Fibroblast of lung (primary cell): ENCODE measurements at regions not wholly inside any gene's neighbourhood (a gene's known extent, or its start where the extent isn't known, plus 50 kb on each side); places are given as distances from the start of the nearest gene placed in this dataset.

Experiments
- DNase-seq, 2 donors: peaks; one replicate each; pipeline versions ENCODE4 v3.0.0 to v3.0.0-alpha.2; 2010; ENCODE audit warnings: low read depth in 2 of 2
- H2AFZ ChIP-seq: 2 replicates; pipeline ENCODE4 v1.5.1; 2012; ENCODE audit warnings: low read length, control low read depth, inconsistent platforms
- H3K27ac ChIP-seq: 2 replicates; pipeline ENCODE4 v1.5.1; 2011; ENCODE audit warnings: low read length, control low read depth; ENCODE audit not compliant: insufficient read depth
- H3K27me3 ChIP-seq: 2 replicates; pipeline ENCODE4 v1.5.1; 2011; ENCODE audit warnings: mild to moderate bottlenecking, low read length; ENCODE audit not compliant: control insufficient read depth, insufficient read depth
- H3K36me3 ChIP-seq: 2 replicates; pipeline ENCODE4 v1.5.1; 2011; ENCODE audit warnings: low read length; ENCODE audit not compliant: control insufficient read depth, insufficient read depth
- H3K4me1 ChIP-seq: 2 replicates; pipeline ENCODE4 v1.5.1; 2011; ENCODE audit warnings: low read length; ENCODE audit not compliant: control insufficient read depth, insufficient read depth; ENCODE audit errors: extremely low read depth
- H3K4me2 ChIP-seq: 2 replicates; pipeline ENCODE4 v1.5.1; 2011; ENCODE audit warnings: low read length, control low read depth; ENCODE audit not compliant: insufficient read depth; ENCODE audit errors: extremely low read depth
- H3K4me3 ChIP-seq, 4 experiments: fragments of 200-600 bp in 1 of 4; sonication (generic) in 1 of 4; replicated peaks in 1 of 4; 2 replicates each; pipeline ENCODE4 v1.5.1; 2011 to 2016; ENCODE audit warnings: low read length in 4 of 4, low read depth in 3 of 4, mild to moderate bottlenecking in 3 of 4, control low read depth in 2 of 4, inconsistent platforms in 1 of 4, mixed read lengths in 1 of 4; ENCODE audit not compliant: insufficient read depth in 1 of 4; ENCODE audit errors: control extremely low read depth in 1 of 4
- H3K79me2 ChIP-seq: 2 replicates; pipeline ENCODE4 v1.5.1; 2012; ENCODE audit warnings: mild to moderate bottlenecking, low read length, inconsistent platforms; ENCODE audit not compliant: control insufficient read depth, insufficient read depth
- H3K9ac ChIP-seq: 2 replicates; pipeline ENCODE4 v1.5.1; 2011; ENCODE audit warnings: mild to moderate bottlenecking, low read length, control low read depth; ENCODE audit not compliant: insufficient read depth
- H3K9me3 ChIP-seq: 2 replicates; pipeline ENCODE4 v1.5.1; 2012; ENCODE audit warnings: low read depth, low read length; ENCODE audit not compliant: control insufficient read depth, insufficient read depth
- H4K20me1 ChIP-seq: 2 replicates; pipeline ENCODE4 v1.5.1; 2011; ENCODE audit warnings: low read length; ENCODE audit not compliant: control insufficient read depth, insufficient read depth; ENCODE audit errors: extremely low read depth
- EZH2 ChIP-seq: IDR thresholded peaks from 2 replicates; pipeline ENCODE4 v1.5.1; 2012; ENCODE audit warnings: low read length, control low read depth, mild to moderate bottlenecking; ENCODE audit errors: missing control alignments
- TF ChIP-seq, protein P1 (sequence below), 2 donors: IDR thresholded peaks in 1 of 2; conservative IDR thresholded peaks in 1 of 2; 1 replicate in 1 of 2; 2 replicates in 1 of 2; pipeline ENCODE4 v1.5.1; 2011 to 2012; ENCODE audit warnings: low read length in 2 of 2, control low read depth in 1 of 2, inconsistent platforms in 1 of 2, low read depth in 1 of 2, mild to moderate bottlenecking in 1 of 2

DNA sequence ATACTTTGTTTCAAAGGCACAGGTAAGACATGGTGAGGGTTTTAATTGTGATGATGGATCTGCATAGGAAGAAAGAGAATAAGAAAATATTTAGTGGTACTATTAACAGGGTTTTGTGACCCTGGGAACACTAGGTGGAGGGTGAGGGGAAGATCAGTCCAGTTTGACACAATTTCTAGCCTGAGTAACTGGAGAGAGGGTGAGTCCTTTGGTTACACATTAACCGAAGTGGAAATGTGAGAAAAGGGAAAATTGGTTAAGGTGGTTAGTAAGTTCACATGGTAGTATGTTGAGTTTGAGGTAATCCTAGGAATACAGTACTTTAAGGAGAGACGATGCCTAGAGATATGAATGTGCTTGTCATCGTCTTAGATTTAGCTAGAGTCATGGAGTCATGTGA, 54.8 kb upstream of the POU3F2 start:
- Histone ChIP-seq H3K79me2 (no peaks in the 10 kb centered on the region), H4K20me1 (no peaks in the 10 kb centered on the region), H3K27ac (no peak overlapping the region), H3K36me3 (no peaks in the 10 kb centered on the region), H3K4me1 (no peaks in the 10 kb centered on the region), H3K9me3 (no peaks in the 10 kb centered on the region), H3K27me3 (no peaks in the 10 kb centered on the region), H3K4me3 (no peak overlapping the region), H2AFZ (no peak overlapping the region), H3K4me2 (no peak overlapping the region), H3K9ac (no peak overlapping the region)
- DNase-seq = no peak
- TF ChIP-seq, protein P1, sequence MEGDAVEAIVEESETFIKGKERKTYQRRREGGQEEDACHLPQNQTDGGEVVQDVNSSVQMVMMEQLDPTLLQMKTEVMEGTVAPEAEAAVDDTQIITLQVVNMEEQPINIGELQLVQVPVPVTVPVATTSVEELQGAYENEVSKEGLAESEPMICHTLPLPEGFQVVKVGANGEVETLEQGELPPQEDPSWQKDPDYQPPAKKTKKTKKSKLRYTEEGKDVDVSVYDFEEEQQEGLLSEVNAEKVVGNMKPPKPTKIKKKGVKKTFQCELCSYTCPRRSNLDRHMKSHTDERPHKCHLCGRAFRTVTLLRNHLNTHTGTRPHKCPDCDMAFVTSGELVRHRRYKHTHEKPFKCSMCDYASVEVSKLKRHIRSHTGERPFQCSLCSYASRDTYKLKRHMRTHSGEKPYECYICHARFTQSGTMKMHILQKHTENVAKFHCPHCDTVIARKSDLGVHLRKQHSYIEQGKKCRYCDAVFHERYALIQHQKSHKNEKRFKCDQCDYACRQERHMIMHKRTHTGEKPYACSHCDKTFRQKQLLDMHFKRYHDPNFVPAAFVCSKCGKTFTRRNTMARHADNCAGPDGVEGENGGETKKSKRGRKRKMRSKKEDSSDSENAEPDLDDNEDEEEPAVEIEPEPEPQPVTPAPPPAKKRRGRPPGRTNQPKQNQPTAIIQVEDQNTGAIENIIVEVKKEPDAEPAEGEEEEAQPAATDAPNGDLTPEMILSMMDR (conservative IDR thresholded peaks at IDR 0.05 in 1 of 2, IDR thresholded peaks at IDR 0.05 in 1 of 2; ENCODE audit: low read depth in 1 of 2, low read length in 2 of 2) = no peak
- TF ChIP-seq EZH2 = no peak

GRCh38 chr6:98782772-98783171, 51.6 kb upstream of the POU3F2 start:
- Histone ChIP-seq H3K4me2 (no peak overlapping the region), H2AFZ (no peak overlapping the region), H3K9me3 (no peaks in the 10 kb centered on the region), H4K20me1 (no peaks in the 10 kb centered on the region), H3K4me3 (no peak overlapping the region), H3K27me3 (peaks cover 5% of the 10 kb centered on the region), H3K9ac (no peak overlapping the region), H3K27ac (no peak overlapping the region), H3K79me2 (no peaks in the 10 kb centered on the region), H3K4me1 (no peaks in the 10 kb centered on the region), H3K36me3 (no peaks in the 10 kb centered on the region)
- no peak for DNase-seq
- TF ChIP-seq, protein P1 (conservative IDR thresholded peaks at IDR 0.05 in 1 of 2, IDR thresholded peaks at IDR 0.05 in 1 of 2; ENCODE audit: low read depth in 1 of 2, low read length in 2 of 2) = no peak
- TF ChIP-seq EZH2 = no peak

DNA sequence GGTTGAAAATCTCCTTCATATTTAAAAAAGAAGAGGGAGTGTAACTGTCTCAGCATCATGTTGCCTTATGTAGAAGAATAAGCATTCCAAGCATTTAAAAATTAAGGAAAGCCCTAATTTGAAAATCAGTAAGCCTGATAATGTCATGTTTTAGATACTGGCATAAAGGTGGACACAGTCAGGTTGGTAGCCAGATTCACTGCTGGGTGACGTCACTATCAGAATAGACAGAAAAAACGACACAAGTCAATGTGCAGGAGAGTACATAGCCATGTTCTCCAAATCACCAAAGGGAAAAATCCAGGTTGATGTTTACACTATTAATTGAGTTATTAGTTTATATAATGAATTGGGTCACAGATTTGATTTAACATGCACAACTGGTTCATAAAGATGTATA, 50.8 kb upstream of the POU3F2 start:
- DNase-seq = no peak
- H3K27me3 ChIP-seq = peaks cover 6% of the 10 kb centered on the region
- no peaks in the 10 kb centered on the region for H4K20me1 ChIP-seq
- H3K36me3 ChIP-seq = no peaks in the 10 kb centered on the region
- no peak overlapping the region for H3K4me2 ChIP-seq
- H3K4me1 ChIP-seq = no peaks in the 10 kb centered on the region
- TF ChIP-seq EZH2 = no peak
- TF ChIP-seq, protein P1 (conservative IDR thresholded peaks at IDR 0.05 in 1 of 2, IDR thresholded peaks at IDR 0.05 in 1 of 2; ENCODE audit: low read depth in 1 of 2, low read length in 2 of 2) = no peak
- H3K4me3 ChIP-seq = no peak overlapping the region
- H3K27ac ChIP-seq = no peak overlapping the region
- H3K9ac ChIP-seq = no peak overlapping the region
- no peaks in the 10 kb centered on the region for H3K9me3 ChIP-seq
- H2AFZ ChIP-seq = no peak overlapping the region
- no peaks in the 10 kb centered on the region for H3K79me2 ChIP-seq
